K562 (cell line): ENCODE measurements at regions not wholly inside any gene's neighbourhood (a gene's known extent, or its start where the extent isn't known, plus 50 kb on each side); places are given as distances from the start of the nearest gene placed in this dataset.

ENCODE experiments used
- ATAC-seq: fragments of 200-7000 bp; cut with Tn5 transposase; 3 replicates; pipeline ENCODE4 v1.9.1; 2020; ENCODE audit warnings: moderate library complexity
- BruUV-seq: library from RNA; stranded (reverse); fragments of 400-500 nt; replicated peaks from 2 replicates; lab custom pipeline; 2021; lab: Mats Ljungman, UMichigan
- CTCF ChIA-PET: fragments of 300-600 bp; formaldehyde crosslinking; extraction: SDS; loops from one replicate; lab custom pipeline; 2021; ENCODE audit warnings: low intra/inter-chr PET ratio; lab: Yijun Ruan, JAX
- POLR2A ChIA-PET: fragments of 300-600, 350-650 bp; sonication (Branson Sonifier 250); formaldehyde crosslinking; extraction: SDS; loops from one replicate; lab custom pipeline; 2021; ENCODE audit warnings: antibody characterized with exemption, inconsistent platforms; lab: Yijun Ruan, JAX
- DNase-seq, 4 experiments: peaks; one replicate each; pipeline versions ENCODE4 v3.0.0 to v3.0.0-alpha.2; 2011 to 2018; ENCODE audit warnings: low spot score in 3 of 4, mixed read lengths in 3 of 4; ENCODE audit errors: extremely low read depth in 1 of 4
- FAIRE-seq: peaks from 2 replicates; lab custom pipeline; 2011; peaks lifted over from hg19 to GRCh38; lab: Jason Lieb, UNC
- H2AFZ ChIP-seq: 2 replicates; pipeline ENCODE4 v1.6.0; 2011; ENCODE audit warnings: low read depth, low read length, control low read depth, inconsistent platforms
- H3K27ac ChIP-seq: fragments of 200-600 bp; 3 replicates; pipeline ENCODE4 v1.8.0; 2011; ENCODE audit warnings: low read depth, mild to moderate bottlenecking, control low read depth, inconsistent platforms, low read length, moderate library complexity, mixed read lengths; ENCODE audit errors: extremely low read depth
- H3K27me3 ChIP-seq, 2 experiments: fragments of 300-600 bp in 1 of 2; 2 replicates in 1 of 2; 3 replicates in 1 of 2; pipeline versions ENCODE4 v1.6.0 to v1.8.0; 2011; ENCODE audit warnings: inconsistent platforms in 2 of 2, low read length in 2 of 2, mild to moderate bottlenecking in 1 of 2, mixed read lengths in 1 of 2, moderate library complexity in 1 of 2; ENCODE audit not compliant: control insufficient read depth in 2 of 2, insufficient read depth in 2 of 2
- H3K36me3 ChIP-seq: fragments of 300-600 bp; 3 replicates; pipeline ENCODE4 v1.8.0; 2011; ENCODE audit warnings: mild to moderate bottlenecking, low read length, inconsistent platforms; ENCODE audit not compliant: control insufficient read depth, insufficient read depth
- H3K4me1 ChIP-seq, 2 experiments: fragments of 200-600 bp in 1 of 2; replicated peaks in 1 of 2; 2 replicates in 1 of 2; 3 replicates in 1 of 2; pipeline versions ENCODE4 v1.5.1 to v1.8.0; 2011; ENCODE audit warnings: inconsistent platforms in 2 of 2, low read length in 2 of 2, mild to moderate bottlenecking in 1 of 2, mixed read lengths in 1 of 2, moderate library complexity in 1 of 2; ENCODE audit not compliant: control insufficient read depth in 2 of 2, insufficient read depth in 2 of 2
- H3K4me2 ChIP-seq: 2 replicates; pipeline ENCODE4 v1.6.1; 2011; ENCODE audit warnings: low read length, control low read depth, inconsistent platforms, mixed read lengths; ENCODE audit not compliant: insufficient read depth
- H3K4me3 ChIP-seq: fragments of 200-600 bp; sonication (generic), shearing (Covaris generic); 2 replicates; pipeline ENCODE4 v1.5.1; 2016; ENCODE audit warnings: control low read depth, inconsistent platforms
- H3K79me2 ChIP-seq: fragments of 200-600 bp; 3 replicates; pipeline ENCODE4 v1.8.0; 2011; ENCODE audit warnings: low read length, inconsistent platforms; ENCODE audit not compliant: control insufficient read depth, insufficient read depth
- H3K9ac ChIP-seq, 2 experiments: 2 replicates each; pipeline versions ENCODE4 v1.6.0 to v1.6.1; 2011; ENCODE audit warnings: low read depth in 2 of 2, low read length in 2 of 2, control low read depth in 1 of 2, inconsistent platforms in 1 of 2, mild to moderate bottlenecking in 1 of 2, mixed read lengths in 1 of 2; ENCODE audit not compliant: insufficient read depth in 1 of 2
- H3K9me1 ChIP-seq: one replicate; pipeline ENCODE4 v1.6.0; 2011; ENCODE audit warnings: inconsistent platforms, mild to moderate bottlenecking, low read length, moderate library complexity; ENCODE audit not compliant: control insufficient read depth, insufficient read depth
- H3K9me3 ChIP-seq: replicated peaks from 2 replicates; pipeline ENCODE4 v1.5.1; 2011; ENCODE audit warnings: low read depth, low read length, inconsistent platforms; ENCODE audit not compliant: control insufficient read depth, insufficient read depth
- H4K20me1 ChIP-seq: replicated peaks from 2 replicates; pipeline ENCODE4 v1.6.1; 2011; ENCODE audit warnings: low read length, inconsistent platforms, mixed read lengths; ENCODE audit not compliant: control insufficient read depth, insufficient read depth
- GATAD2B ChIP-seq: fragments of 450-650 bp; IDR thresholded peaks from 2 replicates; pipeline ENCODE4 v1.6.1; 2017; ENCODE audit warnings: mild to moderate bottlenecking, borderline replicate concordance
- MAZ ChIP-seq, 2 experiments: fragments of 450-650 bp in 1 of 2; sonication (generic) in 1 of 2; formaldehyde crosslinking; IDR thresholded peaks in 1 of 2; conservative IDR thresholded peaks in 1 of 2; 2 replicates each; pipeline versions ENCODE4 v1.4.0 to v1.5.0; 2020; ENCODE audit warnings: mild to moderate bottlenecking in 1 of 2, missing genetic modification reagents in 1 of 2
- RBBP5 ChIP-seq: fragments of 200-600 bp; sonication (generic); IDR thresholded peaks from 2 replicates; pipeline ENCODE4 v1.6.1; 2012; ENCODE audit warnings: borderline replicate concordance, mild to moderate bottlenecking, low read length, control low read depth, inconsistent platforms; ENCODE audit not compliant: insufficient read depth, poor library complexity, severe bottlenecking
- SAFB2 ChIP-seq: fragments of 200-400 bp; formaldehyde crosslinking; IDR thresholded peaks from 2 replicates; pipeline ENCODE4 v1.6.1; 2018; ENCODE audit warnings: borderline replicate concordance, low read length, low read depth, moderate library complexity; ENCODE audit not compliant: severe bottlenecking
- TEAD4 ChIP-seq, 2 experiments: sonication (generic) in 1 of 2; formaldehyde crosslinking in 1 of 2; IDR thresholded peaks; 2 replicates each; pipeline versions ENCODE4 v1.6.1 to v1.8.0; 2012 to 2022; ENCODE audit warnings: borderline replicate concordance in 1 of 2, inconsistent platforms in 1 of 2, low read length in 1 of 2, mild to moderate bottlenecking in 1 of 2, missing genetic modification reagents in 1 of 2
- TGIF2 ChIP-seq: sonication (generic); formaldehyde crosslinking; IDR thresholded peaks from 2 replicates; pipeline ENCODE4 v1.8.1; 2022; ENCODE audit warnings: mild to moderate bottlenecking, missing genetic modification reagents, moderate library complexity
- ZFP30 ChIP-seq: fragments of 250-450 bp; sonication (Bioruptor Pico); IDR thresholded peaks from 2 replicates; pipeline ENCODE4 v1.8.0; 2022; ENCODE audit warnings: moderate library complexity, mild to moderate bottlenecking, inconsistent platforms, borderline replicate concordance
- WGBS: fragments of 100-300 bp; shearing (Covaris generic); methylation state at CpG from one replicate; pipeline ENCODE4 v1.1.6; 2016; ENCODE audit warnings: low coverage, mixed read lengths; ENCODE audit not compliant: insufficient coverage; ENCODE audit errors: missing lambda C conversion rate; 5-methylcytosine and 5-hydroxymethylcytosine counted together
- in situ Hi-C: fragments of 300-500 bp; cut with MboI; formaldehyde crosslinking; loops from 4 replicates; pipeline ENCODE4 v1.15.0; 2018; ENCODE audit warnings: inconsistent platforms, mixed read lengths
- intact Hi-C: fragments of 100-400 bp; cut with micrococcal nuclease; formaldehyde crosslinking; loops from 2 replicates; pipeline ENCODE4 v1.14.2; 2022
- TF ChIP-seq, protein P1 (sequence below): fragments of 250-450 bp; sonication (Bioruptor Pico); IDR thresholded peaks from 2 replicates; pipeline ENCODE4 v1.9.0; 2021; ENCODE audit warnings: mild to moderate bottlenecking, inconsistent platforms
- TF ChIP-seq, protein P2 (sequence below): IDR thresholded peaks from 2 replicates; pipeline ENCODE4 v1.6.1; 2014; ENCODE audit warnings: antibody characterized with exemption

DNA sequence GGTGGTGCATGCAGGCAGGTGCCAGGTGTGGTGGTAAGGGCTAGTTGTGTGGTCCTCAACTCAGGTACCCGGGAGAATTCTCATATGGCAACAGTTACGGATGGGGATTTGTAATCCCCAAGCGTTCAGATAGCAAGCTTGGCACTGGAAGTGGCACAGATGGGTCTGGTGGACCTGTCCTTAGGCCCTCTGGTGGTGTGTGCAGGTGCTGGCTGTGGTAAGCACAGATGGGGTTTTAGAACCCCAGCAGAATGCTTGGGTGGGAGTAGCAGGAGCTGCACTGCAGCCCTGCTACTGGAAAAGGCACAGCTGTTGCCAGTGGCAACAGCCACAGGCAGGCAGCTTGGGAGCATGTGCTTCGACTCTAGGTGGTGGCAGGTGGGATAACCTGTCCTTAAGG, 948.2 kb upstream of the FAM98A start:
- H3K4me3 ChIP-seq, result no peak overlapping the region
- in situ Hi-C loops (no loop called here), intact Hi-C loops (no loop called here)
- no peaks in the 10 kb centered on the region for H3K4me1 ChIP-seq
- no peaks in the 10 kb centered on the region for H3K9me1 ChIP-seq
- no peaks in the 10 kb centered on the region for H3K36me3 ChIP-seq
- H3K27me3 ChIP-seq, result no peaks in the 10 kb centered on the region
- H3K4me2 ChIP-seq, result no peak overlapping the region
- WGBS, result 4% methylated on average over 4 of the region's 4 CpGs
- BruUV-seq, result no TSS peak
- CTCF ChIA-PET, result no interaction called here
- H3K27ac ChIP-seq, result no peak overlapping the region
- POLR2A ChIA-PET, result no interaction called here
- TF ChIP-seq TEAD4 (IDR thresholded peaks at IDR 0.05; ENCODE audit: low read length) (no peak), TEAD4 (CRISPR knock-in tag; IDR thresholded peaks at IDR 0.05; ENCODE audit: borderline replicate concordance) (no peak)
- FAIRE-seq (no peak), ATAC-seq (no peak), DNase-seq (no peak)
- H4K20me1 ChIP-seq, result no peaks in the 10 kb centered on the region
- no peak overlapping the region for H2AFZ ChIP-seq
- H3K79me2 ChIP-seq, result no peaks in the 10 kb centered on the region
- no peak overlapping the region for H3K9ac ChIP-seq
- H3K9me3 ChIP-seq, result no peaks in the 10 kb centered on the region

- Histone ChIP-seq H3K9ac (no peak overlapping the region), H3K4me2 (no peak overlapping the region), H3K36me3 (no peaks in the 10 kb centered on the region), H3K4me3 (no peak overlapping the region), H3K27ac (no peak overlapping the region), H4K20me1 (no peaks in the 10 kb centered on the region), H3K9me3 (no peaks in the 10 kb centered on the region), H2AFZ (no peak overlapping the region)
- DNase-seq (no peak), ATAC-seq (no peak)
- intact Hi-C loops, result no loop called here
- WGBS, result 0% methylated on average over 10 of the region's 12 CpGs
- CTCF ChIA-PET, result no interaction called here
- TF ChIP-seq, protein P1, sequence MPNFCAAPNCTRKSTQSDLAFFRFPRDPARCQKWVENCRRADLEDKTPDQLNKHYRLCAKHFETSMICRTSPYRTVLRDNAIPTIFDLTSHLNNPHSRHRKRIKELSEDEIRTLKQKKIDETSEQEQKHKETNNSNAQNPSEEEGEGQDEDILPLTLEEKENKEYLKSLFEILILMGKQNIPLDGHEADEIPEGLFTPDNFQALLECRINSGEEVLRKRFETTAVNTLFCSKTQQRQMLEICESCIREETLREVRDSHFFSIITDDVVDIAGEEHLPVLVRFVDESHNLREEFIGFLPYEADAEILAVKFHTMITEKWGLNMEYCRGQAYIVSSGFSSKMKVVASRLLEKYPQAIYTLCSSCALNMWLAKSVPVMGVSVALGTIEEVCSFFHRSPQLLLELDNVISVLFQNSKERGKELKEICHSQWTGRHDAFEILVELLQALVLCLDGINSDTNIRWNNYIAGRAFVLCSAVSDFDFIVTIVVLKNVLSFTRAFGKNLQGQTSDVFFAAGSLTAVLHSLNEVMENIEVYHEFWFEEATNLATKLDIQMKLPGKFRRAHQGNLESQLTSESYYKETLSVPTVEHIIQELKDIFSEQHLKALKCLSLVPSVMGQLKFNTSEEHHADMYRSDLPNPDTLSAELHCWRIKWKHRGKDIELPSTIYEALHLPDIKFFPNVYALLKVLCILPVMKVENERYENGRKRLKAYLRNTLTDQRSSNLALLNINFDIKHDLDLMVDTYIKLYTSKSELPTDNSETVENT (CRISPR knock-in tag), result no peak
- TF ChIP-seq TGIF2 (CRISPR knock-in tag) (no peak), RBBP5 (no peak), GATAD2B (no peak), SAFB2 (no peak), ZFP30 (CRISPR knock-in tag) (no peak), MAZ (CRISPR knock-in tag; conservative IDR thresholded peaks at IDR 0.05 in 1 of 2, IDR thresholded peaks at IDR 0.05 in 1 of 2) (no peak)
- TF ChIP-seq, protein P2, sequence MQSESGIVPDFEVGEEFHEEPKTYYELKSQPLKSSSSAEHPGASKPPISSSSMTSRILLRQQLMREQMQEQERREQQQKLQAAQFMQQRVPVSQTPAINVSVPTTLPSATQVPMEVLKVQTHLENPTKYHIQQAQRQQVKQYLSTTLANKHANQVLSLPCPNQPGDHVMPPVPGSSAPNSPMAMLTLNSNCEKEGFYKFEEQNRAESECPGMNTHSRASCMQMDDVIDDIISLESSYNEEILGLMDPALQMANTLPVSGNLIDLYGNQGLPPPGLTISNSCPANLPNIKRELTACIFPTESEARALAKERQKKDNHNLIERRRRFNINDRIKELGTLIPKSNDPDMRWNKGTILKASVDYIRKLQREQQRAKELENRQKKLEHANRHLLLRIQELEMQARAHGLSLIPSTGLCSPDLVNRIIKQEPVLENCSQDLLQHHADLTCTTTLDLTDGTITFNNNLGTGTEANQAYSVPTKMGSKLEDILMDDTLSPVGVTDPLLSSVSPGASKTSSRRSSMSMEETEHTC, result no peak
- TF ChIP-seq, all 486 proteins: peak for 0
- H3K9me1 ChIP-seq, result no peaks in the 10 kb centered on the region
- FAIRE-seq, result no peak
- no peaks in the 10 kb centered on the region for H3K4me1 ChIP-seq
- BruUV-seq, result no TSS peak
- no peaks in the 10 kb centered on the region for H3K79me2 ChIP-seq
- H3K27me3 ChIP-seq, result no peaks in the 10 kb centered on the region
- POLR2A ChIA-PET, result no interaction called here
- in situ Hi-C loops, result no loop called here
These were observed 946.5 kb upstream of the FAM98A start for GRCh38 chr2:34545486-34546136.
